Bronchial epithelial cell (primary cell): ENCODE measurements at regions not wholly inside any gene's neighbourhood (a gene's known extent, or its start where the extent isn't known, plus 50 kb on each side); places are given as distances from the start of the nearest gene placed in this dataset.

Experiments
- DNase-seq: peaks from one replicate; pipeline ENCODE4 v3.0.0-alpha.2; 2010; ENCODE audit warnings: low read depth
- FAIRE-seq: peaks from 2 replicates; lab custom pipeline; 2011; peaks lifted over from hg19 to GRCh38; lab: Jason Lieb, UNC
- H3K27me3 ChIP-seq: 2 replicates; pipeline ENCODE4 v1.5.1; 2011; ENCODE audit warnings: low read length; ENCODE audit not compliant: control insufficient read depth, insufficient read depth
- H3K36me3 ChIP-seq: 2 replicates; pipeline ENCODE4 v1.5.1; 2011; ENCODE audit warnings: low read length; ENCODE audit not compliant: control insufficient read depth, insufficient read depth
- H3K4me3 ChIP-seq: 2 replicates; pipeline ENCODE4 v1.5.1; 2011; ENCODE audit warnings: mild to moderate bottlenecking, low read depth, low read length, control low read depth
- TF ChIP-seq, protein P1 (sequence below): IDR thresholded peaks from 2 replicates; pipeline ENCODE4 v1.5.1; 2011; ENCODE audit warnings: mild to moderate bottlenecking, moderate library complexity, low read length, control low read depth, inconsistent platforms; ENCODE audit not compliant: insufficient read depth, severe bottlenecking

DNA sequence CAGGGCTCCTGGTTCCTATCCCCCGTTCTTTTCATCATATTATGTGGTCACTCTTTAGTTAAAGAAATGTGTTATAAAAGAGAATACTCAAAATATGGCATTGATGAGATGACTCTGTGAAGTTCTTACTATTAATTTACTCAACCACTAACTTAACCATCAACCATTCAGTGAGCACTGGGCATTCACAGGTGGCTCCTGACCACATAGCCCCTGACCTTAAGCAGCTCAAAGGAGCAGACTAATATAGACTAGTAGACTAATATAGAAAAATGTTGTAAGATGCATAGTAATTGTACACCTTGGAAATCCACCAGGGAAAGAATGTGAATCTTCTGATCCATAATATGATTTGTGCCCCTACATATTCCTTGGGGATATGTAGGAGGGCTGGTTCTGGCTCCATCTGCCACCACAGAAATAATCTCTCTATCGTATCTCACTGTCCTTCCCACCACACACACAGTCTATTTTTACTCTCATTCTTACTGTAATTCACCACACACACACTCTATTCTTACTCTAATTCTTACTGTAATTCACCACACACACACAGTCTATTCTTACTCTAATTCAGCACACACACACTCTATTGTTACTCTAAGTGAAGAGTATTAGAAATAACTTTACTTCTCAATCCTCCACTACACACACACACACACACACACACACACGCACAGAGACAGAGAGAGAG is 188.9 kb upstream of the ITGA4 start:
- H3K27me3 ChIP-seq: no peaks in the 10 kb centered on the region
- DNase-seq (no peak), FAIRE-seq (no peak)
- TF ChIP-seq, protein P1, sequence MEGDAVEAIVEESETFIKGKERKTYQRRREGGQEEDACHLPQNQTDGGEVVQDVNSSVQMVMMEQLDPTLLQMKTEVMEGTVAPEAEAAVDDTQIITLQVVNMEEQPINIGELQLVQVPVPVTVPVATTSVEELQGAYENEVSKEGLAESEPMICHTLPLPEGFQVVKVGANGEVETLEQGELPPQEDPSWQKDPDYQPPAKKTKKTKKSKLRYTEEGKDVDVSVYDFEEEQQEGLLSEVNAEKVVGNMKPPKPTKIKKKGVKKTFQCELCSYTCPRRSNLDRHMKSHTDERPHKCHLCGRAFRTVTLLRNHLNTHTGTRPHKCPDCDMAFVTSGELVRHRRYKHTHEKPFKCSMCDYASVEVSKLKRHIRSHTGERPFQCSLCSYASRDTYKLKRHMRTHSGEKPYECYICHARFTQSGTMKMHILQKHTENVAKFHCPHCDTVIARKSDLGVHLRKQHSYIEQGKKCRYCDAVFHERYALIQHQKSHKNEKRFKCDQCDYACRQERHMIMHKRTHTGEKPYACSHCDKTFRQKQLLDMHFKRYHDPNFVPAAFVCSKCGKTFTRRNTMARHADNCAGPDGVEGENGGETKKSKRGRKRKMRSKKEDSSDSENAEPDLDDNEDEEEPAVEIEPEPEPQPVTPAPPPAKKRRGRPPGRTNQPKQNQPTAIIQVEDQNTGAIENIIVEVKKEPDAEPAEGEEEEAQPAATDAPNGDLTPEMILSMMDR: no peak
- H3K36me3 ChIP-seq: no peaks in the 10 kb centered on the region
- H3K4me3 ChIP-seq: no peak overlapping the region

DNA sequence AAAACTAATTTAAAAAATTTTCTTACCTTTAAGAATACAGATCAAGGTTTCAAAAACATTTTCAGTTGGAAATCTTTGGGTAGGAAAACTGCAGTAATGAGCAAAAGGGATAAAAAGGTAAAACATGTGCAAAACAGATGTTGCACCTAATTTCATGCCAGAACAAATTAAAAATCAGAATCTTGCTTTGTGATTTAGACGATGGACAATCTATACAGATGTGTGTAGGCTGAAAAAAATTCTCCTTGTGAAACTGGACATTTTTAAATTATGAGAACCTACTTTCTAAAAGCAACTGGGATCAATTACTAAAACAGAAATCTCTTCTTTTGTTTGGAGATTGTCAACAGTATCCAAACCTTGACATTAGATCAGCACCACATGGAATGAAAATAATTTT is 183.2 kb upstream of the ITGA4 start:
- Histone ChIP-seq H3K4me3 (no peak overlapping the region), H3K27me3 (no peaks in the 10 kb centered on the region), H3K36me3 (no peaks in the 10 kb centered on the region)
- FAIRE-seq (no peak), DNase-seq (no peak)
- TF ChIP-seq, protein P1: no peak

DNA sequence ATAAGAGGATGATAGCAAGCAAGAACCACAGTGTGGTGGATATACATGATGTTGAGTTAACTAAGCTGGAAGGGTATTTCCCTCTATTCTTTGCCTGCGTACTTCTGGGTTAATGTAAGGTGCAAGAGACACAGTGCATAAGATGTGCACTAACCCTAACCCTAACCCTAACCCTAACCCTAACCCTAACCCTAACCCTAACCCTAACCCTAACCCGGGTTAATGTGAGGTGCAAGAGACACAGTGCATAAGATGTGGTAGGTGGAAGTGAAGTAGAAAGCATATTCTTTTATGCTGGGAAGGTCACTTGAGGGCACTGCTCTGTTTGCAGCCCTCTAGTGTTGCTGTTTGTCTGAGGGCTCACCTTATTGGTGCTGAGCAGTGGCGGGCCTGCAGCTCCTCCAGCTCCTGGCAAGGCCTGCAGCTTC is 181.5 kb upstream of the ITGA4 start:
- FAIRE-seq: no peak
- H3K27me3 ChIP-seq: no peaks in the 10 kb centered on the region
- no peaks in the 10 kb centered on the region for H3K36me3 ChIP-seq
- TF ChIP-seq, protein P1: no peak
- no peak for DNase-seq
- H3K4me3 ChIP-seq: no peak overlapping the region

DNA sequence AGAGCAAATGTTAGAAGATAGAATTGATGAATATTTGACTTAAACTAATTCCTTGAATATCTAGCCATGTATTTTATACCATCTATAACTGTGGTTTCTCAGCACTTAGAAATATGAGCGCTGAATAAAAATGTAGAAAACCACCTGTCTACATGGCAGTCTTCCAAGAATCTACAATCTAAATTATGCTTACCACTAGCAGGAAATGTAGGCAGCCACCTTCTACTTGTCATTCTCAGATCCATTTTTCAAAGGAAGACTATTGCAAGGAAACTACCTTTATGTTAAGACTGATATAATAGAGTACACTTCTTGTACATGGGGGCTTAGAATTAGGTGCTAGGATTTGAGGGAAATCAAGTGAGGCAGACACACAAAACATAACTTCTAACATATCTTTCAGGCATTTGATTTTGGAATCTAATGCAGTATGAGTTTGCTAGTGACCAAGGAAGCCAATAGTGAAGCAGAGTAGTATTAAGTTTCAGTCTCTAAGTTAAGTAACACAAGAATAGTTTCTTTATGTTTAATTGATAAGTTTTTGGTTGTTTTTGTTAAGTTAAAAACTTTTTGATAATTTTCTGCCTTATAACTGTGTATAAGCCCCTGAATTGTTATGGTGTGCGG is 175.9 kb upstream of the ITGA4 start:
- Histone ChIP-seq H3K4me3 (no peak overlapping the region), H3K27me3 (no peaks in the 10 kb centered on the region), H3K36me3 (no peaks in the 10 kb centered on the region)
- TF ChIP-seq, protein P1: no peak
- FAIRE-seq (no peak), DNase-seq (no peak)

DNA sequence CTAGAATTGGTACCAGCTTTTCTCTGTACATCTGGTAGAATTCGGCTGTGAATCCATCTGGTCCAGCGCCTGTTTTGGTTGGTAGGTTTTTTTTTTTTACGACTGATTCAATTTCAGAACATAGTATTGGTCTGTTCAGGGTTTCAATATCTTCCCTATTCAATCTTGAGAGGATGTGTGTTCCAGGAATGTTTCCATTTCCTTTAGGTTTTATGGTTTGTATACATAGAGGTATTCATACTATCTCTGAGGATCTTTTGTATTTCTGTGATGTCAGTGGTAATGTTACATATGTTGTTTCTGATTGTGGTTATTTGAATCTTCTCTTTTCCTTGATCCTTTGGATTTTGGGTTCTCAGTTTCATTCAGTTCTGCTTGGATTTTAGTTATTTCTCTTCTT is 172.1 kb upstream of the ITGA4 start:
- TF ChIP-seq, protein P1: no peak
- no peak for FAIRE-seq
- no peaks in the 10 kb centered on the region for H3K36me3 ChIP-seq

More for the DNA sequence above, 172.1 kb upstream of the ITGA4 start:
- DNase-seq: no peak
- Histone ChIP-seq H3K4me3 (no peak overlapping the region), H3K27me3 (no peaks in the 10 kb centered on the region)
